HepG2 (cell line): ENCODE measurements at regions not wholly inside any gene's neighbourhood (a gene's known extent, or its start where the extent isn't known, plus 50 kb on each side); places are given as distances from the start of the nearest gene placed in this dataset.
A peak's percentile ranks its signal among the peaks of the same experiment; 100 is the strongest.

Experiments
- ARID4A ChIP-seq: sonication (generic); formaldehyde crosslinking; IDR thresholded peaks from 2 replicates; pipeline ENCODE4 v1.5.0; 2020; ENCODE audit warnings: mild to moderate bottlenecking, missing genetic modification reagents, borderline replicate concordance
- FOXA1 ChIP-seq, 2 experiments: fragments of 450-650 bp in 1 of 2; sonication (generic) in 1 of 2; formaldehyde crosslinking in 1 of 2; IDR thresholded peaks; 2 replicates each; pipeline versions ENCODE4 v1.4.0 to v1.6.1; 2016 to 2020; ENCODE audit warnings: missing genetic modification reagents in 1 of 2
- MZF1 ChIP-seq: sonication (generic); formaldehyde crosslinking; IDR thresholded peaks from 2 replicates; pipeline ENCODE4 v1.8.1; 2023; ENCODE audit warnings: mild to moderate bottlenecking, missing genetic modification reagents, borderline replicate concordance
- SMC3 ChIP-seq: IDR thresholded peaks from 2 replicates; pipeline ENCODE4 v1.6.1; 2011; ENCODE audit warnings: low read length, improper control_type of control experiment
- TAF1 ChIP-seq: sonication (generic); formaldehyde crosslinking; IDR thresholded peaks from 2 replicates; pipeline ENCODE4 v1.4.0; 2020; ENCODE audit warnings: missing genetic modification reagents
- YEATS4 ChIP-seq: sonication (generic); formaldehyde crosslinking; IDR thresholded peaks from 2 replicates; pipeline ENCODE4 v1.4.0; 2020; ENCODE audit warnings: missing genetic modification reagents, borderline replicate concordance
- ZBTB20 ChIP-seq: sonication (generic); formaldehyde crosslinking; IDR thresholded peaks from 2 replicates; pipeline ENCODE4 v1.8.1; 2023; ENCODE audit warnings: missing genetic modification reagents, low read depth, mild to moderate bottlenecking, borderline replicate concordance
- ZNF101 ChIP-seq: sonication (generic); formaldehyde crosslinking; IDR thresholded peaks from 2 replicates; pipeline ENCODE4 v1.4.0; 2020; ENCODE audit warnings: mild to moderate bottlenecking, low read depth, missing genetic modification reagents, borderline replicate concordance
- ZNF124 ChIP-seq: sonication (generic); formaldehyde crosslinking; IDR thresholded peaks from 2 replicates; pipeline ENCODE4 v1.4.0; 2020; ENCODE audit warnings: missing genetic modification reagents
- ZNF253 ChIP-seq: sonication (generic); formaldehyde crosslinking; IDR thresholded peaks from 2 replicates; pipeline ENCODE4 v1.8.0; 2022; ENCODE audit warnings: mild to moderate bottlenecking, missing genetic modification reagents, borderline replicate concordance
- ZNF280D ChIP-seq: sonication (generic); formaldehyde crosslinking; IDR thresholded peaks from 2 replicates; pipeline ENCODE4 v1.5.1; 2020; ENCODE audit warnings: mild to moderate bottlenecking, missing genetic modification reagents
- ZNF30 ChIP-seq: sonication (generic); formaldehyde crosslinking; IDR thresholded peaks from 2 replicates; pipeline ENCODE4 v1.5.0; 2020; ENCODE audit warnings: mild to moderate bottlenecking, missing genetic modification reagents
- ZNF335 ChIP-seq: sonication (generic); formaldehyde crosslinking; IDR thresholded peaks from 2 replicates; pipeline ENCODE4 v1.4.0; 2020; ENCODE audit warnings: missing genetic modification reagents
- ZNF414 ChIP-seq: sonication (generic); formaldehyde crosslinking; IDR thresholded peaks from 2 replicates; pipeline ENCODE4 v1.5.0; 2020; ENCODE audit warnings: missing genetic modification reagents
- ZNF572 ChIP-seq: sonication (generic); formaldehyde crosslinking; IDR thresholded peaks from 2 replicates; pipeline ENCODE4 v1.5.1; 2020; ENCODE audit warnings: mild to moderate bottlenecking, missing genetic modification reagents
- ZNF709 ChIP-seq: sonication (generic); formaldehyde crosslinking; IDR thresholded peaks from 2 replicates; pipeline ENCODE4 v1.5.0; 2020; ENCODE audit warnings: mild to moderate bottlenecking, missing genetic modification reagents
- ZNF737 ChIP-seq: sonication (generic); formaldehyde crosslinking; IDR thresholded peaks from 2 replicates; pipeline ENCODE4 v1.5.0; 2020; ENCODE audit warnings: missing genetic modification reagents, mild to moderate bottlenecking, borderline replicate concordance
- ZNF777 ChIP-seq: sonication (generic); formaldehyde crosslinking; IDR thresholded peaks from 2 replicates; pipeline ENCODE4 v1.4.0; 2020; ENCODE audit warnings: missing genetic modification reagents
- ZNF784 ChIP-seq: sonication (generic); formaldehyde crosslinking; IDR thresholded peaks from 2 replicates; pipeline ENCODE4 v1.5.1; 2020; ENCODE audit warnings: missing genetic modification reagents, mild to moderate bottlenecking, borderline replicate concordance
- ZNF800 ChIP-seq: sonication (generic); formaldehyde crosslinking; IDR thresholded peaks from 2 replicates; pipeline ENCODE4 v1.4.0; 2020; ENCODE audit warnings: missing genetic modification reagents

- TF ChIP-seq ZNF253 (CRISPR knock-in tag) (no peak), ZNF737 (CRISPR knock-in tag) (no peak), ZNF124 (CRISPR knock-in tag) (0 out of 2 replicates have a peak, but pooled peaks have one; percentile 58), ZNF280D (CRISPR knock-in tag) (peak; percentile 58; the same call in 1 of the 2 replicates), YEATS4 (0 out of 2 replicates have a peak, but pooled peaks have one; percentile 23), SMC3 (peak; percentile 15; the same call in 1 of the 2 replicates), FOXA1 (IDR thresholded peaks at IDR 0.05) (no peak), FOXA1 (CRISPR knock-in tag; IDR thresholded peaks at IDR 0.05) (peak; percentile 38), ARID4A (CRISPR knock-in tag) (0 out of 2 replicates have a peak, but pooled peaks have one; percentile 29), ZNF800 (no peak), ZNF101 (no peak), ZNF414 (CRISPR knock-in tag) (no peak), ZBTB20 (CRISPR knock-in tag) (no peak), ZNF777 (CRISPR knock-in tag) (no peak), ZNF709 (CRISPR knock-in tag) (no peak), ZNF335 (CRISPR knock-in tag) (no peak), TAF1 (CRISPR knock-in tag) (0 out of 2 replicates have a peak, but pooled peaks have one; percentile 9), ZNF784 (CRISPR knock-in tag) (no peak), ZNF30 (CRISPR knock-in tag) (no peak), ZNF572 (CRISPR knock-in tag) (no peak), MZF1 (CRISPR knock-in tag) (no peak)
These were observed 181.1 kb upstream of the SH3BP4 start (continued) for GRCh38 chr2:234770715-234771141.
